Astrocyte (in vitro differentiated cells and primary cell): ENCODE measurements at regions not wholly inside any gene's neighbourhood (a gene's known extent, or its start where the extent isn't known, plus 50 kb on each side); places are given as distances from the start of the nearest gene placed in this dataset.

ENCODE experiments used
- DNase-seq: peaks from one replicate; pipeline ENCODE4 v3.0.0-alpha.2; 2010; ENCODE audit warnings: low read depth
- FAIRE-seq: peaks from 2 replicates; lab custom pipeline; 2011; peaks lifted over from hg19 to GRCh38; lab: Jason Lieb, UNC
- H2AFZ ChIP-seq: 2 replicates; pipeline ENCODE4 v1.6.0; 2012; ENCODE audit warnings: low read depth, low read length, inconsistent platforms
- H3K27ac ChIP-seq: 2 replicates; pipeline ENCODE4 v1.5.1; 2011; ENCODE audit warnings: low read depth, low read length, inconsistent platforms
- H3K27me3 ChIP-seq: 2 replicates; pipeline ENCODE4 v1.6.0; 2011; ENCODE audit warnings: low read length, inconsistent platforms; ENCODE audit not compliant: insufficient read depth
- H3K36me3 ChIP-seq: 2 replicates; pipeline ENCODE4 v1.5.1; 2011; ENCODE audit warnings: low read length, inconsistent platforms; ENCODE audit not compliant: insufficient read depth
- H3K4me1 ChIP-seq: 2 replicates; pipeline ENCODE4 v1.5.1; 2011; ENCODE audit warnings: low read length, inconsistent platforms; ENCODE audit not compliant: insufficient read depth
- H3K4me2 ChIP-seq: 2 replicates; pipeline ENCODE4 v1.6.0; 2012; ENCODE audit warnings: low read length, inconsistent platforms
- H3K4me3 ChIP-seq: 2 replicates; pipeline ENCODE4 v1.5.1; 2011; ENCODE audit warnings: low read depth, mild to moderate bottlenecking, low read length, inconsistent platforms; ENCODE audit not compliant: insufficient read depth
- H3K79me2 ChIP-seq: 2 replicates; pipeline ENCODE4 v1.6.0; 2012; ENCODE audit warnings: mild to moderate bottlenecking, low read length, inconsistent platforms; ENCODE audit not compliant: insufficient read depth
- H3K9ac ChIP-seq: 2 replicates; pipeline ENCODE4 v1.6.0; 2012; ENCODE audit warnings: mild to moderate bottlenecking, low read length, inconsistent platforms
- H3K9me3 ChIP-seq: 2 replicates; pipeline ENCODE4 v1.5.1; 2012; ENCODE audit warnings: low read depth, mild to moderate bottlenecking, low read length, inconsistent platforms; ENCODE audit not compliant: insufficient read depth
- H4K20me1 ChIP-seq: 2 replicates; pipeline ENCODE4 v1.6.0; 2012; ENCODE audit warnings: low read length, inconsistent platforms; ENCODE audit not compliant: insufficient read depth
- H3K27ac Mint-ChIP-seq: one replicate; pipeline ENCODE4 v1.8.0; 2021; ENCODE audit warnings: mild to moderate bottlenecking, mixed read lengths; ENCODE audit not compliant: unreplicated experiment
- H3K27me3 Mint-ChIP-seq: one replicate; pipeline ENCODE4 v1.8.0; 2021; ENCODE audit warnings: low read depth, mixed read lengths; ENCODE audit not compliant: unreplicated experiment
- H3K36me3 Mint-ChIP-seq: one replicate; pipeline ENCODE4 v1.8.0; 2021; ENCODE audit warnings: low read depth, mixed read lengths; ENCODE audit not compliant: unreplicated experiment
- H3K4me1 Mint-ChIP-seq: one replicate; pipeline ENCODE4 v1.8.0; 2021; ENCODE audit warnings: low read depth, mixed read lengths; ENCODE audit not compliant: unreplicated experiment
- H3K4me3 Mint-ChIP-seq: one replicate; pipeline ENCODE4 v1.8.0; 2021; ENCODE audit warnings: mild to moderate bottlenecking, moderate library complexity, mixed read lengths; ENCODE audit not compliant: unreplicated experiment
- H3K9me3 Mint-ChIP-seq: one replicate; pipeline ENCODE4 v1.8.0; 2021; ENCODE audit warnings: mild to moderate bottlenecking, mixed read lengths; ENCODE audit not compliant: unreplicated experiment
- CTCF ChIP-seq: IDR thresholded peaks from 2 replicates; pipeline ENCODE4 v1.5.1; 2011; ENCODE audit warnings: low read depth, mild to moderate bottlenecking, inconsistent platforms, low read length, moderate library complexity; ENCODE audit not compliant: insufficient read depth
- EZH2 ChIP-seq: IDR thresholded peaks from 2 replicates; pipeline ENCODE4 v1.6.1; 2012; ENCODE audit warnings: mild to moderate bottlenecking, low read length, inconsistent platforms; ENCODE audit not compliant: insufficient read depth

DNA sequence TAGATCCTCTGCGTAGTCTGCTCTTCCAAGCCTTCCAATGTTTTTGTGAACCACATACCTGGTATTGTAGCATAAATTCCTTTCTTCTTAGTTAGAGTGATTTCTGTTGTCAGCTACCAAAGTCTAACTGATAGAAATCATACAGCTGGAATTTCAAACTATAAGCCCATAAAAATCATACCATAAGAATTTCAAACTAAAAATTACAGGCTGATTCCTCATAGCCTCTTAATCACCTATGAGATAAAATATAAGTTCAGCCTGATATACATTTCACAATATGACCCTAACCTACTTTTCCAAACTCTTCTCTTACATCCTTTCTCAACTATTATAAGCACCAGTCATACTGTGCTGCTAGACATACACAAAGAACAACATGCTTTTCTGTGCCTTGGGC lies 64.8 kb downstream of the PTHLH start:
- Mint-ChIP-seq H3K4me1 (peaks cover 41% of the 10 kb centered on the region), H3K4me3 (no peak overlapping the region), H3K27ac (peak overlapping the region; percentile 99), H3K27me3 (no peaks in the 10 kb centered on the region), H3K36me3 (no peaks in the 10 kb centered on the region), H3K9me3 (peaks cover 1% of the 10 kb centered on the region)
- H3K36me3 ChIP-seq, result no peaks in the 10 kb centered on the region
- no peak overlapping the region for H3K9ac ChIP-seq
- FAIRE-seq, result peak; percentile 9
- H3K4me1 ChIP-seq, result no peaks in the 10 kb centered on the region
- H3K27ac ChIP-seq, result no peak overlapping the region
- no peak for TF ChIP-seq EZH2
- no peak for TF ChIP-seq CTCF
- H4K20me1 ChIP-seq, result no peaks in the 10 kb centered on the region
- no peak overlapping the region for H3K4me2 ChIP-seq
- peaks cover 4% of the 10 kb centered on the region for H3K9me3 ChIP-seq
- H2AFZ ChIP-seq, result no peak overlapping the region
- H3K79me2 ChIP-seq, result no peaks in the 10 kb centered on the region
- H3K27me3 ChIP-seq, result no peaks in the 10 kb centered on the region
- peak; percentile 20 for DNase-seq
- no peak overlapping the region for H3K4me3 ChIP-seq

GRCh38 chr12:27906658-27907473 lies 65.7 kb downstream of the PTHLH start:
- peak overlapping the region; percentile 99 for H3K27ac Mint-ChIP-seq

More at GRCh38 chr12:27906658-27907473, 65.7 kb downstream of the PTHLH start:
- no peak overlapping the region for H3K4me2 ChIP-seq
- peaks cover 50% of the 10 kb centered on the region for H3K4me1 Mint-ChIP-seq
- no peak for DNase-seq
- H3K36me3 ChIP-seq, result no peaks in the 10 kb centered on the region
- H2AFZ ChIP-seq, result no peak overlapping the region
- no peaks in the 10 kb centered on the region for H3K79me2 ChIP-seq
- TF ChIP-seq CTCF, result no peak
- TF ChIP-seq EZH2, result no peak
- no peak overlapping the region for H3K4me3 Mint-ChIP-seq
- no peak for FAIRE-seq
- H3K4me1 ChIP-seq, result no peaks in the 10 kb centered on the region
- no peaks in the 10 kb centered on the region for H3K36me3 Mint-ChIP-seq
- no peaks in the 10 kb centered on the region for H3K27me3 ChIP-seq
- H3K4me3 ChIP-seq, result no peak overlapping the region
- H3K9ac ChIP-seq, result no peak overlapping the region
- peaks cover 1% of the 10 kb centered on the region for H3K9me3 Mint-ChIP-seq
- no peaks in the 10 kb centered on the region for H4K20me1 ChIP-seq
- peaks cover 4% of the 10 kb centered on the region for H3K9me3 ChIP-seq
- H3K27me3 Mint-ChIP-seq, result no peaks in the 10 kb centered on the region
- no peak overlapping the region for H3K27ac ChIP-seq
